Endothelial cell of umbilical vein (primary cell): ENCODE measurements at regions not wholly inside any gene's neighbourhood (a gene's known extent, or its start where the extent isn't known, plus 50 kb on each side); places are given as distances from the start of the nearest gene placed in this dataset.

ENCODE experiments used
- BruUV-seq: library from RNA; stranded (reverse); fragments of 400-500 nt; replicated peaks from 2 replicates; lab custom pipeline; 2021; lab: Mats Ljungman, UMichigan
- CTCF ChIA-PET: fragments of 300-600, 350-600 bp; sonication (Branson Sonifier 250); formaldehyde crosslinking; loops from one replicate; lab custom pipeline; 2021; ENCODE audit warnings: antibody characterized with exemption, inconsistent platforms; lab: Charles Lee
- POLR2A ChIA-PET: fragments of 300-600, 350-600 bp; sonication (Branson Sonifier 250); formaldehyde crosslinking; loops from one replicate; lab custom pipeline; 2021; ENCODE audit warnings: antibody characterized with exemption, inconsistent platforms; lab: Charles Lee
- DNase-seq: peaks from one replicate; pipeline ENCODE4 v3.0.0-alpha.2; 2011; ENCODE audit warnings: low read depth, low spot score
- FAIRE-seq: peaks from 2 replicates; lab custom pipeline; 2011; peaks lifted over from hg19 to GRCh38; lab: Jason Lieb, UNC
- H2AFZ ChIP-seq: 2 replicates; pipeline ENCODE4 v1.6.0; 2012; ENCODE audit warnings: low read depth, low read length, control low read depth, inconsistent platforms
- H3K27ac ChIP-seq: 2 replicates; pipeline ENCODE4 v1.5.1; 2011; ENCODE audit warnings: low read depth, mild to moderate bottlenecking, control low read depth, low read length, moderate library complexity; ENCODE audit not compliant: insufficient read depth
- H3K27me3 ChIP-seq, 2 experiments: 2 replicates each; pipeline versions ENCODE4 v1.6.0 to v1.6.1; 2011; ENCODE audit warnings: low read length in 2 of 2, mixed read lengths in 1 of 2; ENCODE audit not compliant: control insufficient read depth in 2 of 2, insufficient read depth in 2 of 2
- H3K36me3 ChIP-seq, 2 experiments: 2 replicates in 1 of 2; 3 replicates in 1 of 2; pipeline ENCODE4 v1.5.1; 2011; ENCODE audit warnings: low read length in 2 of 2, mild to moderate bottlenecking in 1 of 2, moderate library complexity in 1 of 2; ENCODE audit not compliant: control insufficient read depth in 2 of 2, insufficient read depth in 2 of 2; ENCODE audit errors: extremely low read depth in 1 of 2
- H3K4me1 ChIP-seq: 3 replicates; pipeline ENCODE4 v1.5.1; 2011; ENCODE audit warnings: mild to moderate bottlenecking, low read length; ENCODE audit not compliant: control insufficient read depth, insufficient read depth; ENCODE audit errors: extremely low read depth
- H3K4me2 ChIP-seq: 2 replicates; pipeline ENCODE4 v1.6.1; 2011; ENCODE audit warnings: low read length, control low read depth, mixed read lengths; ENCODE audit not compliant: insufficient read depth
- H3K4me3 ChIP-seq, 3 experiments: fragments of 200-600 bp in 1 of 3; sonication (generic), shearing (Covaris generic) in 1 of 3; replicated peaks in 1 of 3; 2 replicates each; pipeline ENCODE4 v1.5.1; 2011 to 2016; ENCODE audit warnings: control low read depth in 3 of 3, low read length in 3 of 3, mild to moderate bottlenecking in 2 of 3, inconsistent platforms in 1 of 3, low read depth in 1 of 3, moderate library complexity in 1 of 3; ENCODE audit not compliant: insufficient read depth in 1 of 3
- H3K79me2 ChIP-seq: 2 replicates; pipeline ENCODE4 v1.6.0; 2012; ENCODE audit warnings: low read length, inconsistent platforms; ENCODE audit not compliant: control insufficient read depth, insufficient read depth
- H3K9ac ChIP-seq: replicated peaks from 2 replicates; pipeline ENCODE3; 2011; ENCODE audit warnings: low read length, control low read depth; ENCODE audit not compliant: insufficient read depth; ENCODE audit errors: extremely low read depth
- H3K9me1 ChIP-seq: replicated peaks from 3 replicates; pipeline ENCODE4 v1.6.0; 2011; ENCODE audit warnings: mild to moderate bottlenecking, low read length; ENCODE audit not compliant: control insufficient read depth, insufficient read depth; ENCODE audit errors: extremely low read depth
- H3K9me3 ChIP-seq: replicated peaks from 2 replicates; pipeline ENCODE4 v1.5.1; 2012; ENCODE audit warnings: low read length, inconsistent platforms; ENCODE audit not compliant: control insufficient read depth, insufficient read depth
- H4K20me1 ChIP-seq: replicated peaks from 2 replicates; pipeline ENCODE3; 2011; ENCODE audit warnings: mild to moderate bottlenecking, low read length; ENCODE audit not compliant: control insufficient read depth, insufficient read depth; ENCODE audit errors: extremely low read depth
- EZH2 ChIP-seq: IDR thresholded peaks from 2 replicates; pipeline ENCODE4 v1.6.1; 2012; ENCODE audit warnings: borderline replicate concordance, low read depth, mild to moderate bottlenecking, moderate library complexity, low read length, inconsistent platforms; ENCODE audit not compliant: severe bottlenecking
- FOS ChIP-seq: IDR thresholded peaks from 2 replicates; pipeline ENCODE4 v1.6.1; 2011; ENCODE audit warnings: mild to moderate bottlenecking, low read length, moderate library complexity, borderline replicate concordance; ENCODE audit not compliant: insufficient read depth
- GATA2 ChIP-seq: IDR thresholded peaks from 2 replicates; pipeline ENCODE4 v1.7.0; 2011; ENCODE audit warnings: low read depth, mild to moderate bottlenecking, moderate library complexity, mixed read lengths, low read length; ENCODE audit not compliant: insufficient read length, insufficient read depth
- JUN ChIP-seq: IDR thresholded peaks from 2 replicates; pipeline ENCODE4 v1.6.1; 2011; ENCODE audit warnings: borderline replicate concordance, low read depth; ENCODE audit not compliant: insufficient read length, insufficient read depth
- MYC ChIP-seq: IDR thresholded peaks from one replicate; pipeline ENCODE4 v1.6.1; 2011; ENCODE audit warnings: mild to moderate bottlenecking, low read depth, low read length
- POLR2AphosphoS5 ChIP-seq: IDR thresholded peaks from 2 replicates; pipeline ENCODE4 v1.6.1; 2012; ENCODE audit warnings: low read depth, mild to moderate bottlenecking, control low read depth, low read length, moderate library complexity; ENCODE audit not compliant: insufficient read depth
- dilution Hi-C: fragments of 300-500 bp; cut with MboI; formaldehyde crosslinking; loops from one replicate; pipeline ENCODE4 v1.15.0; 2019; ENCODE audit warnings: low sequenced_read_pairs; ENCODE audit not compliant: extremely low pct_ligation_motif_present
- intact Hi-C: fragments of 100-400 bp; cut with micrococcal nuclease; formaldehyde crosslinking; loops from one replicate; pipeline ENCODE4 v1.10.0; 2022
- TF ChIP-seq, protein P1 (sequence below): IDR thresholded peaks from 2 replicates; pipeline ENCODE4 v1.6.1; 2011; ENCODE audit not compliant: insufficient read depth, insufficient read length

DNA sequence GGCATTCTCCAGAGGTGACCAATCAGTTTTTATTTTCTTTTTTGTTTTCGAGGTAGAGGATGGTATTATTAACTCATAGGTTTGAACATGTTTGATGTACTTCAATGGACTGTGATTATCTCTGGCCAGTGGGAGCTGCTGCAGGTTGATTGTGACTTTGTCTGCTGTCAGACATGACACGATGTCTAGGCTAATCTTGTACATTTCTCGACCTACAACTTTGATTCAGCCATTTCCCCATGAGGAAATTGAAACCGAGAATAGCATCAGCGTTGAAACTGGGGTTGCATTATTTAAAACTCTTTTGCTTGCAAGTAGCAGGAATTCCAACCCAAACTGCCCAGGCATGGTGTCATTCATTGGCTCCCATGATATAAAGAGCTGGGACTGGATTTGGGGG lies 218.9 kb downstream of the CDH26 start:
- no TSS peak for BruUV-seq
- CTCF ChIA-PET: no interaction called here
- FAIRE-seq: no peak

DNA sequence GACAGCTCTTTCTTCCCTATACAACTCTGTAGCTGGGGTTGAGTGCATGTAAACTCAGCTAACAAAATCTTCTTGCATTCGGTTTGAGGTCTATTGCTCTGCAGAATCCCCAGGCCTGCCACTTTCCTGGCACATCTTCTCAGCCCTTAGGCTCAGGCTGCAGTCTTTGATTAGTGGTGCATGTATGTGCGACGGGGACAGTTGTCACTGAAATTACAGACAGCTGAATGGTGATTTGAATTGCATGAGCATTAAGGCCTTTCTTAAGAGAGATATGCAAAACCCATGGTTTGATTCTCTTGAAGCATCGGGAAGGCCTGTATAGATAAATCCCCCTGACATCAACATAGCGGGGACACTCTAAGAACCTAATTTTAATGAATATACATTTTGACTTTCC lies 222.8 kb downstream of the CDH26 start:
- FAIRE-seq (no peak), DNase-seq (no peak)
- Histone ChIP-seq H3K4me2 (no peak overlapping the region), H3K4me3 (no peak overlapping the region), H3K9me1 (no peaks in the 10 kb centered on the region), H3K4me1 (no peaks in the 10 kb centered on the region), H3K9me3 (peaks cover 2% of the 10 kb centered on the region), H3K9ac (no peak overlapping the region), H3K79me2 (no peaks in the 10 kb centered on the region), H2AFZ (no peak overlapping the region), H3K27ac (no peak overlapping the region), H3K27me3 (no peaks in the 10 kb centered on the region), H3K36me3 (no peaks in the 10 kb centered on the region), H4K20me1 (no peaks in the 10 kb centered on the region)
- no TSS peak for BruUV-seq
- CTCF ChIA-PET: no interaction called here
- no peak for TF ChIP-seq POLR2AphosphoS5
- TF ChIP-seq, protein P1, sequence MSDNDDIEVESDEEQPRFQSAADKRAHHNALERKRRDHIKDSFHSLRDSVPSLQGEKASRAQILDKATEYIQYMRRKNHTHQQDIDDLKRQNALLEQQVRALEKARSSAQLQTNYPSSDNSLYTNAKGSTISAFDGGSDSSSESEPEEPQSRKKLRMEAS: no peak
- POLR2A ChIA-PET: no interaction called here
- intact Hi-C loops (no loop called here), dilution Hi-C loops (no loop called here)

More for the DNA sequence above, 218.9 kb downstream of the CDH26 start:
- intact Hi-C loops: no loop called here
- Histone ChIP-seq H3K27ac (no peak overlapping the region), H3K9me3 (peaks cover 2% of the 10 kb centered on the region), H3K27me3 (no peaks in the 10 kb centered on the region), H3K4me1 (no peaks in the 10 kb centered on the region), H3K4me3 (no peak overlapping the region), H4K20me1 (no peaks in the 10 kb centered on the region), H3K79me2 (no peaks in the 10 kb centered on the region), H3K9me1 (no peaks in the 10 kb centered on the region), H3K4me2 (no peak overlapping the region), H3K36me3 (no peaks in the 10 kb centered on the region), H2AFZ (no peak overlapping the region), H3K9ac (no peak overlapping the region)
- TF ChIP-seq, protein P1: no peak
- TF ChIP-seq MYC: no peak
- no peak for TF ChIP-seq FOS
- TF ChIP-seq GATA2: no peak
- no peak for TF ChIP-seq JUN
- TF ChIP-seq EZH2: no peak
- DNase-seq: no peak
- POLR2A ChIA-PET: no interaction called here
- dilution Hi-C loops: no loop called here
